ENCODE measurements at regions not wholly inside any gene's neighbourhood (a gene's known extent, or its start where the extent isn't known, plus 50 kb on each side); places are given as distances from the start of the nearest gene placed in this dataset.

GRCh38 chr3:69510481-69511030, 124.7 kb upstream of the FRMD4B start:
- Histone ChIP-seq H3K9ac (ENCODE audit: control insufficient read depth, insufficient read depth, low read length) (no peak overlapping the region), H3K27me3 (replicated peaks in 1 of 2; ENCODE audit: control insufficient read depth in 2 of 2, insufficient read depth in 2 of 2, low read length in 1 of 2) (no peaks in the 10 kb centered on the region; a peak in 1 of 4 replicates), H2AFZ (ENCODE audit: control insufficient read depth, low read depth, low read length) (no peak overlapping the region), H3K79me2 (ENCODE audit: control insufficient read depth, insufficient read depth, low read length) (no peaks in the 10 kb centered on the region), H3K4me3 (no peak overlapping the region), H3K4me1 (ENCODE audit: control insufficient read depth, insufficient read depth, low read length) (no peaks in the 10 kb centered on the region), H4K20me1 (ENCODE audit: control insufficient read depth, insufficient read depth) (no peaks in the 10 kb centered on the region), H3K4me2 (ENCODE audit: control insufficient read depth, insufficient read depth) (no peak overlapping the region), H3K27ac (ENCODE audit: control insufficient read depth, insufficient read depth) (no peak overlapping the region), H3K36me3 (ENCODE audit: control insufficient read depth in 2 of 2, insufficient read depth in 2 of 2, low read length in 1 of 2) (no peaks in the 10 kb centered on the region), H3K9me3 (replicated peaks; ENCODE audit: control insufficient read depth, insufficient read depth, low read length) (no peaks in the 10 kb centered on the region)
- no peak for TF ChIP-seq KDM1A (IDR thresholded peaks at IDR 0.05; ENCODE audit: borderline replicate concordance)
- TF ChIP-seq ZBTB11 (CRISPR knock-in tag; IDR thresholded peaks at IDR 0.05), result no peak
- TF ChIP-seq RFX5 (IDR thresholded peaks at IDR 0.05; ENCODE audit: low read depth, low read length), result no peak
- TF ChIP-seq RUNX3 (IDR thresholded peaks at IDR 0.05; ENCODE audit: low read length), result no peak
- TF ChIP-seq NBN (IDR thresholded peaks at IDR 0.05), result no peak
- TF ChIP-seq CHD2 (IDR thresholded peaks at IDR 0.05; ENCODE audit: borderline replicate concordance, low read depth, low read length), result no peak
- TF ChIP-seq MXI1 (IDR thresholded peaks at IDR 0.05; ENCODE audit: low read depth, low read length), result no peak
- TF ChIP-seq USF2 (IDR thresholded peaks at IDR 0.05; ENCODE audit: borderline replicate concordance, low read depth, low read length), result no peak
- no peak for TF ChIP-seq CBX3 (IDR thresholded peaks at IDR 0.05; ENCODE audit: borderline replicate concordance, low read depth)
- no peak for TF ChIP-seq NFXL1 (IDR thresholded peaks at IDR 0.05; ENCODE audit: borderline replicate concordance)
- no peak for TF ChIP-seq USF1 (IDR thresholded peaks at IDR 0.05; ENCODE audit: borderline replicate concordance, extremely low read length, insufficient read depth, low read depth, low read length)
- ChIA-PET SMC1A (ENCODE audit: uncharacterized antibody, unreplicated experiment) (no interaction called here), CTCF (no interaction called here), POLR2A (no interaction called here), RAD21 (ENCODE audit: unreplicated experiment) (no interaction called here)
- in situ Hi-C loops (cut with MboI) (no loop called here), intact Hi-C loops (cut with micrococcal nuclease; ENCODE audit: unreplicated experiment) (loop anchor here (1.0 kb wide), 1 partner anchor 23 kb away; no protein-coding TSS in a partner anchor)
- no TSS peak for BruUV-seq (replicated peaks)
- 0% methylated on average over 3 of the region's 3 CpGs for WGBS (ENCODE audit: insufficient coverage, insufficient replicate concordance, low lambda C conversion rate, missing lambda C conversion rate)
- no peak for DNase-seq (ENCODE audit: low read depth, low spot score)
- ATAC-seq, result no peak
- FAIRE-seq, result no peak
